ENCODE measurements at regions not wholly inside any gene's neighbourhood (a gene's known extent, or its start where the extent isn't known, plus 50 kb on each side); places are given as distances from the start of the nearest gene placed in this dataset.
"Not testable (repeated sequence)": the region's sequence is repeated elsewhere in the genome, so short reads cannot be mapped to it uniquely, and the experiment has no call there.

DNA sequence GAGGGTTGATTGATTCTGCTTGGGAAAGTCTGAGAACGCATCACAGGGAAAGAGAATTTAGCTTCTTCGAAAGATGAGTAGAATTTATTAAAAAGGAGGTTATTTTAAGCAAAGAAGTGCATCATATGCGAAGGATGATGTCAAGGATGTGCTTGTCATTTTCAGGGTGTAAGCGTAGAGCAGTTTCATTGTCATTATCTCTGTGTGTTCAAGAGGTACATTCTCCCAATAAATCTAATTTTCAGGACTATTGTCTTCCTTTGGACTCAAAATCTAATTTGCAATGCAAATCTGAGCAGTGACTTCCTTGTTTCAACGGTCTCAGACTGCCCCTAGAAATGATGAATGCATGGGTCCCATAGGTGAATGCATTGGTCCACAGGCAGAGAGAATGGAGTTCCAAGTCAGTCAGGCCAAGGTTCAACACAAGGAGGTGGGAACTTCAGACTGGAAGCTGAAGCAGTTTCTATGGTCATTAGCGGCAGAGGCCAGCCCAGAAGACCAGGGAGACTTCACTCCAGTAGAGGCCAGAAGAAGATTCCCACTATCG, 99.8 kb downstream of the CDC42EP3 start:
- WGBS (ENCODE audit: insufficient coverage), result 96% methylated on average over 5 of the region's 7 CpGs
- peaks cover 0 to 4% (median 0%) of the 10 kb centered on the region in 3 donors for H3K9me3 Mint-ChIP-seq
- POLR2A ChIA-PET, result no interaction called here
- ATAC-seq (replicated peaks in 1 of 4) (no peak), DNase-seq (no peak)
- H3K27me3 Mint-ChIP-seq, result no peaks in the 10 kb centered on the region
- Histone ChIP-seq H3K27ac (ENCODE audit: low read length) (no peak overlapping the region), H3K27me3 (replicated peaks in 1 of 2; ENCODE audit: control insufficient read depth in 2 of 2, extremely low read depth in 1 of 2, insufficient read depth in 2 of 2, low read length in 1 of 2) (no peaks in the 10 kb centered on the region), H3K4me1 (ENCODE audit: control insufficient read depth in 1 of 2, extremely low read depth in 1 of 2, insufficient read depth in 2 of 2, low read length in 2 of 2) (peaks cover 0 to 10% of the 10 kb centered on the region in 2 experiments), H3K9me3 (no peaks in the 10 kb centered on the region), H3K4me3 (ENCODE audit: control insufficient read depth in 1 of 2, extremely low read depth in 1 of 2, low read length in 1 of 2) (no peak overlapping the region), H3K36me3 (ENCODE audit: control insufficient read depth in 2 of 2, extremely low read depth in 1 of 2, insufficient read depth in 1 of 2, low read length in 1 of 2) (no peaks in the 10 kb centered on the region)
- H3K27ac Mint-ChIP-seq, result no peak overlapping the region
- H3K4me1 Mint-ChIP-seq, result peaks cover 12 to 24% (median 22%) of the 10 kb centered on the region in 3 donors
- H3K36me3 Mint-ChIP-seq, result no peaks in the 10 kb centered on the region
- H3K4me3 Mint-ChIP-seq, result no peak overlapping the region
- CTCF ChIA-PET, result no interaction called here

GRCh38 chr2:37573451-37574388, 97.7 kb downstream of the CDC42EP3 start:
- CTCF ChIA-PET, result no interaction called here

DNA sequence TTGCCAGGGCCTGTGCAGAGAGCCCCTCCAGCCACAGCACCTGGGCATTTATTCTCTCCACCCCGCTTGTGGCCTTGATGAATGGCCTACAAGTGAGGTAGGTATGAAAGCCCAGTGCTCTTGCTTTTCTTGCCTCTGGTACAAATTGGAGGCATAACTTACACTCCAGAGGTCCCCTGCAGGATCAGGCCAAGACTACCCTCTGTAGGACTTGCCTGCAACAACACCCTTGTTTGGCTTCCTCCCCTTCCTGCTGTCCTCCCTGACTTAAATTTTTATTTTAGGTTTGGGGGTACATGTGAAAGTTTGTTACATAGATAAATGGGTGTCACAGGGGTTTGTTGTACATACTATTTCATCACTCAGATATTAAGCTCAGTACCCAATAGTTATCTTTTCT, 95.7 kb downstream of the CDC42EP3 start:
- no peak overlapping the region for H3K27ac Mint-ChIP-seq
- no peaks in the 10 kb centered on the region for H3K36me3 ChIP-seq (ENCODE audit: control insufficient read depth in 2 of 2, extremely low read depth in 1 of 2, insufficient read depth in 1 of 2, low read length in 1 of 2)
- ChIA-PET POLR2A (interaction anchor here in 1 of 2 donors (0.6 kb wide), 2 partner anchors 62 to 375 kb away, joined by 3 to 11 read pairs; no protein-coding TSS in a partner anchor), CTCF (interaction anchor here in 1 of 2 donors (0.7 kb wide), 1 partner anchor 180 kb away, joined by 3 read pairs; no protein-coding TSS in a partner anchor)
- H3K4me3 ChIP-seq (ENCODE audit: control insufficient read depth in 1 of 2, extremely low read depth in 1 of 2, low read length in 1 of 2), result no peak overlapping the region
- ATAC-seq (replicated peaks in 1 of 4) (no peak), DNase-seq (no peak)
- no peak overlapping the region for H3K27ac ChIP-seq (ENCODE audit: low read length)
- H3K4me1 Mint-ChIP-seq, result peaks cover 7 to 9% (median 8%) of the 10 kb centered on the region in 3 donors
- no peaks in the 10 kb centered on the region for H3K27me3 ChIP-seq (replicated peaks in 1 of 2; ENCODE audit: control insufficient read depth in 2 of 2, extremely low read depth in 1 of 2, insufficient read depth in 2 of 2, low read length in 1 of 2)
- H3K4me1 ChIP-seq (ENCODE audit: control insufficient read depth in 1 of 2, extremely low read depth in 1 of 2, insufficient read depth in 2 of 2, low read length in 2 of 2), result no peaks in the 10 kb centered on the region
- peaks cover 3 to 11% (median 4%) of the 10 kb centered on the region in 3 donors for H3K9me3 Mint-ChIP-seq
- no peaks in the 10 kb centered on the region for H3K9me3 ChIP-seq
- H3K27me3 Mint-ChIP-seq, result no peaks in the 10 kb centered on the region
- WGBS (ENCODE audit: insufficient coverage), result 100% methylated on average over 1 of the region's 1 CpG
- H3K36me3 Mint-ChIP-seq, result peaks cover 3% of the 10 kb centered on the region
- no peak overlapping the region for H3K4me3 Mint-ChIP-seq

More at GRCh38 chr2:37573451-37574388, 97.7 kb downstream of the CDC42EP3 start:
- Mint-ChIP-seq H3K36me3 (no peaks in the 10 kb centered on the region), H3K9me3 (peaks cover 0 to 4% (median 0%) of the 10 kb centered on the region in 3 donors), H3K27ac (no peak overlapping the region), H3K4me1 (peaks cover 11 to 16% (median 16%) of the 10 kb centered on the region in 3 donors), H3K4me3 (no peak overlapping the region), H3K27me3 (no peaks in the 10 kb centered on the region)
- Histone ChIP-seq H3K4me3 (ENCODE audit: control insufficient read depth in 1 of 2, extremely low read depth in 1 of 2, low read length in 1 of 2) (no peak overlapping the region), H3K27ac (ENCODE audit: low read length) (no peak overlapping the region), H3K27me3 (replicated peaks in 1 of 2; ENCODE audit: control insufficient read depth in 2 of 2, extremely low read depth in 1 of 2, insufficient read depth in 2 of 2, low read length in 1 of 2) (no peaks in the 10 kb centered on the region), H3K4me1 (ENCODE audit: control insufficient read depth in 1 of 2, extremely low read depth in 1 of 2, insufficient read depth in 2 of 2, low read length in 2 of 2) (peaks cover 0 to 5% of the 10 kb centered on the region in 2 experiments), H3K9me3 (no peaks in the 10 kb centered on the region), H3K36me3 (ENCODE audit: control insufficient read depth in 2 of 2, extremely low read depth in 1 of 2, insufficient read depth in 1 of 2, low read length in 1 of 2) (no peaks in the 10 kb centered on the region)
- DNase-seq, result no peak
- ATAC-seq (replicated peaks in 1 of 4), result no peak
- 67% methylated on average over 2 of the region's 3 CpGs for WGBS (ENCODE audit: insufficient coverage)
- POLR2A ChIA-PET, result no interaction called here

- H3K9me3 Mint-ChIP-seq, result peaks cover 3 to 11% (median 4%) of the 10 kb centered on the region in 3 donors
- H3K27me3 Mint-ChIP-seq; DNase-seq; H3K27ac ChIP-seq (ENCODE audit: low read length); H3K4me3 Mint-ChIP-seq; H3K9me3 ChIP-seq; H3K27me3 ChIP-seq (replicated peaks in 1 of 2; ENCODE audit: control insufficient read depth in 2 of 2, extremely low read depth in 1 of 2, insufficient read depth in 2 of 2, low read length in 1 of 2); H3K27ac Mint-ChIP-seq; H3K4me3 ChIP-seq (ENCODE audit: control insufficient read depth in 1 of 2, extremely low read depth in 1 of 2, low read length in 1 of 2); H3K36me3 ChIP-seq (ENCODE audit: control insufficient read depth in 2 of 2, extremely low read depth in 1 of 2, insufficient read depth in 1 of 2, low read length in 1 of 2); H3K36me3 Mint-ChIP-seq; H3K4me1 ChIP-seq (ENCODE audit: control insufficient read depth in 1 of 2, extremely low read depth in 1 of 2, insufficient read depth in 2 of 2, low read length in 2 of 2); ATAC-seq (replicated peaks in 1 of 4): not testable (repeated sequence)
- POLR2A ChIA-PET, result interaction anchor here in 1 of 2 donors (0.6 kb wide), 2 partner anchors 62 to 376 kb away, joined by 3 to 11 read pairs; no protein-coding TSS in a partner anchor
- peaks cover 7 to 11% (median 9%) of the 10 kb centered on the region in 3 donors for H3K4me1 Mint-ChIP-seq
- no CpG with 5 or more reads among the region's 2 CpGs for WGBS (ENCODE audit: insufficient coverage)
- CTCF ChIA-PET, result interaction anchor here in 1 of 2 donors (0.7 kb wide), 1 partner anchor 180 kb away, joined by 3 read pairs; no protein-coding TSS in a partner anchor
These were observed 95.2 kb downstream of the CDC42EP3 start for GRCh38 chr2:37576194-37576593.

DNA sequence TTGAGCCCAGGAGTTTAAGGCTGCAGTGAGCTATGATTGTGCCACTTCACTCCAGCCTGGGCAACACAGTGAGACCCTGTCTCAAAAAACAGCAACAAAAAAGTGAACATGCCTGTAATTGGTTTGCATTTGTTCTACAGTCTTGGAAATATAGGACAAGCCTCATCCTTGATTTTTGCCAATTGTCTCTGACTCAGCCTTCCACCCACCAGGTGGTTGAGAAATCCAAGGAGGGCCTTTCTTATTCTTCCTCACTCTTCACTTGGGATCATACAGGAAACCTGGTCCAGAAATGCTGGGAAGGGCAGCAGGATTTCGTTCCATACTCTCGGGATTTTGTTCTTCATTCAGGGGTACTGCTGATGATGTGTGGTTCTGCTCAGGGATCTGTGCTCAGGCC, 94.6 kb downstream of the CDC42EP3 start:
- no peak for DNase-seq
- Mint-ChIP-seq H3K9me3 (peaks cover 3 to 11% (median 4%) of the 10 kb centered on the region in 3 donors), H3K36me3 (peaks cover 3% of the 10 kb centered on the region), H3K27me3 (no peaks in the 10 kb centered on the region), H3K27ac (no peak overlapping the region), H3K4me3 (no peak overlapping the region), H3K4me1 (peaks cover 7 to 14% (median 13%) of the 10 kb centered on the region in 3 donors)
- Histone ChIP-seq H3K36me3 (ENCODE audit: control insufficient read depth in 2 of 2, extremely low read depth in 1 of 2, insufficient read depth in 1 of 2, low read length in 1 of 2) (no peaks in the 10 kb centered on the region), H3K27me3 (replicated peaks in 1 of 2; ENCODE audit: control insufficient read depth in 2 of 2, extremely low read depth in 1 of 2, insufficient read depth in 2 of 2, low read length in 1 of 2) (no peaks in the 10 kb centered on the region), H3K4me1 (ENCODE audit: control insufficient read depth in 1 of 2, extremely low read depth in 1 of 2, insufficient read depth in 2 of 2, low read length in 2 of 2) (no peaks in the 10 kb centered on the region), H3K9me3 (no peaks in the 10 kb centered on the region), H3K4me3 (ENCODE audit: control insufficient read depth in 1 of 2, extremely low read depth in 1 of 2, low read length in 1 of 2) (no peak overlapping the region), H3K27ac (ENCODE audit: low read length) (no peak overlapping the region)
- ChIA-PET CTCF (no interaction called here), POLR2A (no interaction called here)
- no CpG with 5 or more reads among the region's 2 CpGs for WGBS (ENCODE audit: insufficient coverage)
- no peak for ATAC-seq (replicated peaks in 1 of 4)

GRCh38 chr2:37579192-37579713, 92.2 kb downstream of the CDC42EP3 start:
- Histone ChIP-seq H3K4me3 (ENCODE audit: control insufficient read depth in 1 of 2, extremely low read depth in 1 of 2, low read length in 1 of 2) (no peak overlapping the region), H3K36me3 (ENCODE audit: control insufficient read depth in 2 of 2, extremely low read depth in 1 of 2, insufficient read depth in 1 of 2, low read length in 1 of 2) (no peaks in the 10 kb centered on the region), H3K4me1 (ENCODE audit: control insufficient read depth in 1 of 2, extremely low read depth in 1 of 2, insufficient read depth in 2 of 2, low read length in 2 of 2) (peaks cover 13 to 18% of the 10 kb centered on the region in 2 experiments), H3K9me3 (no peaks in the 10 kb centered on the region), H3K27ac (ENCODE audit: low read length) (no peak overlapping the region), H3K27me3 (replicated peaks in 1 of 2; ENCODE audit: control insufficient read depth in 2 of 2, extremely low read depth in 1 of 2, insufficient read depth in 2 of 2, low read length in 1 of 2) (no peaks in the 10 kb centered on the region)
- peaks cover 3% of the 10 kb centered on the region for H3K36me3 Mint-ChIP-seq
- WGBS (ENCODE audit: insufficient coverage), result 100% methylated on average over 1 of the region's 3 CpGs
- peaks cover 30 to 35% (median 33%) of the 10 kb centered on the region in 3 donors for H3K4me1 Mint-ChIP-seq
- no peak for ATAC-seq (replicated peaks in 1 of 4)
- DNase-seq, result no peak
- no peak overlapping the region for H3K27ac Mint-ChIP-seq
- ChIA-PET CTCF (interaction anchor here in 1 of 2 donors (0.6 kb wide), 1 partner anchor 39 kb away, joined by 6 read pairs; no protein-coding TSS in a partner anchor), POLR2A (no interaction called here)
- H3K4me3 Mint-ChIP-seq, result no peak overlapping the region
- H3K9me3 Mint-ChIP-seq, result peaks cover 3 to 11% (median 4%) of the 10 kb centered on the region in 3 donors
- no peaks in the 10 kb centered on the region for H3K27me3 Mint-ChIP-seq
